Colonic mucosa (tissue), 4 donors: ENCODE measurements at regions not wholly inside any gene's neighbourhood (a gene's known extent, or its start where the extent isn't known, plus 50 kb on each side); places are given as distances from the start of the nearest gene placed in this dataset.
A peak's percentile ranks its signal among the peaks of the same experiment; 100 is the strongest.

Experiments
- DNase-seq: peaks from one replicate; pipeline ENCODE4 v3.0.0-alpha.2; 2020
- H3K27ac ChIP-seq: fragments of 200-600 bp; one replicate; pipeline ENCODE4 v1.8.0; 2021
- H3K27me3 ChIP-seq: fragments of 200-600 bp; one replicate; pipeline ENCODE4 v1.8.0; 2021
- H3K36me3 ChIP-seq: fragments of 200-600 bp; one replicate; pipeline ENCODE4 v1.8.0; 2021
- H3K4me1 ChIP-seq: fragments of 200-600 bp; one replicate; pipeline ENCODE4 v1.8.0; 2021; ENCODE audit warnings: mild to moderate bottlenecking
- H3K4me3 ChIP-seq: fragments of 200-600 bp; one replicate; pipeline ENCODE4 v1.8.0; 2021
- H3K9ac ChIP-seq, 2 donors: one replicate each; pipeline ENCODE4 v1.7.0; 2013; ENCODE audit warnings: control low read depth in 2 of 2, low read depth in 2 of 2, low read length in 2 of 2
- H3K9me3 ChIP-seq: fragments of 200-600 bp; one replicate; pipeline ENCODE4 v1.8.0; 2021
- CTCF ChIP-seq: fragments of 200-600 bp; IDR thresholded peaks from one replicate; pipeline ENCODE4 v1.8.0; 2022; ENCODE audit warnings: antibody characterized with exemption, mild to moderate bottlenecking
- intact Hi-C: fragments of 100-400 bp; cut with DNase I; formaldehyde crosslinking; loops from one replicate; pipeline ENCODE4 v1.14.1; 2022
- donor health status: healthy.
- donor health status: DM: no; HTN: no; CAD: no.
- donor health status: DM: no; HTN: no; CAD: no.

DNA sequence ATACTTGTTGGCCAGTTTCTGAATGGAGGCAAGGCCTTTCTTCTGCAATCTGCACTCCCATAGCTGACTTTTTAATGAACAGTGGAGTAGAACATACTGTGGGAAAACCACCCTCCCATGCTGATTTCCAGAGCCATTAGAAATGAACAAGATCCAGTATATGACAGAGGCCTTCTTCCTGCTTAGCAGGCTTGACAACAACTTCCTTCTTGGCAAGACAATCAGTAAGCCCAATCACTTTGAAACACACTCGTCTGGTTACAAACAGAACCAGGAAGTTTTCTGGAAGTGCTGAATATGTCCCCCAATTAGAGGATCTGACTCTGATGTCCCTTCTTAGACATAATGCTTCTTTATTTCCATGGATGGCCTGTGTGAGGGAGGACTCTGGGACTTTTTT is 103.4 kb downstream of the SAMD9 start:
- peak; percentile 47 for DNase-seq
- Histone ChIP-seq H3K36me3 (no peaks in the 10 kb centered on the region), H3K4me1 (peaks cover 19% of the 10 kb centered on the region), H3K27me3 (no peaks in the 10 kb centered on the region), H3K27ac (peak overlapping the region; percentile 52), H3K9me3 (no peaks in the 10 kb centered on the region), H3K4me3 (no peak overlapping the region), H3K9ac (no peak overlapping the region)
- no peak for TF ChIP-seq CTCF
- intact Hi-C loops: loop anchor here (10.0 kb wide), 1 partner anchor 70 kb away; no protein-coding TSS in a partner anchor

DNA sequence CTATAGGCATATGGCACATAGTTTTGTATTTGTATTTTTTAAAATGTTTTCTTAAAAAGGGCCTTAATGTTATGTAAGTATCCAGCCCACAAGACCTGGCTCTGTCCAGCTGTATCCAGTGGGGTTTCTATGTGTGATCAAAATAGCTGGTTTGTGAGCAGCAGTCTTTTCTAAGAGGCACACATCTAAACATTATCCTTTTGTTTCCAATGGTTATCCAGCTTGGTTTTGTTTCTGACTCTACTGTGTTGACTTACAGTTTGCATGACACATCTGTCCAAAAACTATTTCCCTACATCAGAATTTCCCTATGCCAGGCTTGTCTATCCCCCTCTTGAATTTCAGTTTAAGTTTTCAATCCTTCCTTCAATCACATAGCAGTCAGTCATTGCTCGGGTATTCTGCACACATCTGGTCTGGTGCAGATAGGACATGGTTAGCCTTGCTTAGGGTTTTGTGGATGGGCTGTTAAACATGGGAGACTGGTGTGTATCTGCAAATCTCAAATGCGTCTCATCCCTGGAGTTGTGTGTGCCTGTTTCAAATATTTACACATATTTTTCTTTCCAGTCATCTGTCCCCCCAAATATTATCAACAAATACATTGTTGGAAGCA is 104.2 kb downstream of the SAMD9 start:
- Histone ChIP-seq H3K4me3 (no peak overlapping the region), H3K4me1 (peaks cover 19% of the 10 kb centered on the region), H3K27ac (no peak overlapping the region), H3K36me3 (no peaks in the 10 kb centered on the region), H3K9ac (no peak overlapping the region), H3K9me3 (no peaks in the 10 kb centered on the region), H3K27me3 (no peaks in the 10 kb centered on the region)
- no peak for TF ChIP-seq CTCF
- intact Hi-C loops: loop anchor here (10.0 kb wide), 1 partner anchor 69 kb away; no protein-coding TSS in a partner anchor
- no peak for DNase-seq

DNA sequence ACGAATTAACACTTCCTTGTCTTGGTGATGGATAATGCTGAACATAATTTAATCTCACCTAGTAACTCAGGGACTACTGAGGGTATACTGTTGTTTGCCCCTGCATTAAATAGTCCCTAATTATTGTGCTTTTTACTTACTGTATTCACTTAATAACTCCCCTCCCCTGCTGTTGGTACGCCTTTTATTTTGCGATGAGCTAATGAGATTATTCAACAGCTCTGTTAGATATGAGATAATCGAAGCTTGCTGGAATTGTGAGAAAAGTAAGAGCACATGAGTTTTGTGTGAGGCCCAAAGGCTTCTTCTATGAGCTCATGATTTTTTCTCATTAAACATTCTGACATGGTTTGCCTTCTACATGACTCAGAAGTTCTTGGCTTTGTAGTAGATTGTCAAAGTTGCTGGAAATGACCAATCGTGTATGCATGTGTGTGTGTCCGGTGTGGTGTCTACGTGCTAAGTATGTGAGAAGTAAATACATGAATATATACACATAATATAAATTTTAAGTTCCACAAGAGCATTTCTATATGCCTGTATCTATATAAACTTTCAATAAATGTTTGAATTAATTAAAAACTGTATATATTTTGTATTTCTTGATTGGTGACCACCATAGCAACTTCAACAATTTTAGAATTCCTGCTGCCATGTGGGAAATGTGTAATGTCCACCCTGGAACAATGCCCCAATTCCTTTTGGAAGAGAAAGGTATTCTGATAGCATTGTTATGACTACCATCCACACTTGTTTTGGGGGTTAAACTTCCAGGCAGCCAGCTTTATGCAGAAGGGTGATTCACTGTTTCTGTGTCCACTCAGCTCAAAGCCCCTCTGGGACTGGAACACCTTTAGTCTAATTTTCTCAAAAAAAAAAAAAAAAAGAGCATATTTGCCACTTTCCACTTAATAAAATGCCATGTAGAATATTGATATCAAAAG is 106.2 kb downstream of the SAMD9 start:
- Histone ChIP-seq H3K9me3 (no peaks in the 10 kb centered on the region), H3K4me3 (no peak overlapping the region), H3K4me1 (peaks cover 19% of the 10 kb centered on the region), H3K27me3 (no peaks in the 10 kb centered on the region), H3K36me3 (no peaks in the 10 kb centered on the region), H3K9ac (no peak overlapping the region), H3K27ac (no peak overlapping the region)
- no peak for TF ChIP-seq CTCF
- intact Hi-C loops: loop anchor here (10.0 kb wide), 1 partner anchor 67 kb away; no protein-coding TSS in a partner anchor
- DNase-seq: no peak

- H3K4me1 ChIP-seq: peaks cover 1% of the 10 kb centered on the region
- H3K27ac ChIP-seq: no peak overlapping the region
- no peak overlapping the region for H3K4me3 ChIP-seq
- intact Hi-C loops: no loop called here
- H3K36me3 ChIP-seq: no peaks in the 10 kb centered on the region
- H3K27me3 ChIP-seq: no peaks in the 10 kb centered on the region
- no peak for TF ChIP-seq CTCF
- no peaks in the 10 kb centered on the region for H3K9me3 ChIP-seq
- H3K9ac ChIP-seq: no peak overlapping the region
- no peak for DNase-seq
Observed at GRCh38 chr7:93008833-93009232, 108.9 kb downstream of the SAMD9 start.

DNA sequence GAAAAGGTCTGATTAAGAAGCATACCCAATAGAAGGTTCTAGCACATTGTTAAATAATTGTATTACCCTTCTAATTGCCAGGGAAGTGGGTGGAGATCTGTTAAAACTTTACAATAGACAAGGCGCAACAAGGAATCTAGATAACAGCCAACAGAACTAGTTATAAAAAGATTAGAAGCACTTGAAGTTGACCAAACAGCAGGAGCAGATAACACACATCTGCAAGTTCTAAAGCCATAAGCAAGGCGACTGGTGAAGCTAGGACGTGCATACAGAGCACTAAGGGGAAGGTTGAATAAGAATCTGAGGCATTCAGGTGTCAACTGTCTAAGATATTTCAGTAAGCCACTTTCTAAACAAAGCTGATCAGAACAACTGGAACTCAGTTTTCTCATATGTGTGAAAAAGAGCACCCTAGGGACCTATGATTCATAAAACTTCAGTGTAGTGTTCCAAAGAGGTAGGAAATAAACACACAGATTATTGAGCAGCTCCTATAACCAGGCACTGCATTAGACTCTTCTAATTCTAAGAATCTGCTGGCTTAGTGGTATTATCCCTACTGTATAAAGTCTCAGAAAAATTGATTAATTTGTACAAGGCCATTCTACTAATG is 111.2 kb downstream of the SAMD9 start:
- peak; percentile 25 for DNase-seq

More for the DNA sequence above, 111.2 kb downstream of the SAMD9 start:
- Histone ChIP-seq H3K27me3 (no peaks in the 10 kb centered on the region), H3K36me3 (no peaks in the 10 kb centered on the region), H3K9me3 (no peaks in the 10 kb centered on the region), H3K4me1 (no peaks in the 10 kb centered on the region), H3K4me3 (no peak overlapping the region), H3K9ac (no peak overlapping the region), H3K27ac (no peak overlapping the region)
- intact Hi-C loops: no loop called here
- no peak for TF ChIP-seq CTCF
